GM12878 (cell line): ENCODE measurements at regions not wholly inside any gene's neighbourhood (a gene's known extent, or its start where the extent isn't known, plus 50 kb on each side); places are given as distances from the start of the nearest gene placed in this dataset.

Experiments
- ATAC-seq: fragments of 200-7000 bp; cut with Tn5 transposase; 3 replicates; pipeline ENCODE4 v1.9.1; 2020; ENCODE audit warnings: mild to moderate bottlenecking, moderate library complexity
- BruUV-seq: library from RNA; stranded (reverse); fragments of 400-500 nt; replicated peaks from 2 replicates; lab custom pipeline; 2021; lab: Mats Ljungman, UMichigan
- CTCF ChIA-PET: fragments of 300-600 bp; sonication (Branson Sonifier 250); formaldehyde crosslinking; extraction: SDS; loops from one replicate; lab custom pipeline; 2021; ENCODE audit warnings: inconsistent platforms; lab: Yijun Ruan, JAX
- POLR2A ChIA-PET: fragments of 350-600 bp; formaldehyde crosslinking; extraction: SDS; loops from one replicate; lab custom pipeline; 2021; ENCODE audit warnings: inconsistent platforms; lab: Charles Lee
- RAD21 ChIA-PET: fragments of 300-600 bp; sonication (Branson Sonifier 250); formaldehyde crosslinking; loops from one replicate; lab custom pipeline; 2023; ENCODE audit warnings: antibody characterized with exemption; ENCODE audit not compliant: unreplicated experiment; lab: Charles Lee
- SMC1A ChIA-PET: fragments of 300-600 bp; sonication (Branson Sonifier 250); formaldehyde crosslinking; loops from one replicate; lab custom pipeline; 2023; ENCODE audit not compliant: unreplicated experiment, uncharacterized antibody; lab: Charles Lee
- DNase-seq: peaks from one replicate; pipeline ENCODE4 v3.0.0-alpha.2; 2011; ENCODE audit warnings: low read depth, low spot score
- FAIRE-seq: peaks from 3 replicates; lab custom pipeline; 2011; peaks lifted over from hg19 to GRCh38; lab: Jason Lieb, UNC
- H2AFZ ChIP-seq: 2 replicates; pipeline ENCODE4 v1.6.0; 2011; ENCODE audit warnings: low read depth, low read length, control low read depth; ENCODE audit not compliant: control insufficient read depth
- H3K27ac ChIP-seq: 2 replicates; pipeline ENCODE4 v1.5.1; 2011; ENCODE audit warnings: control low read depth; ENCODE audit not compliant: control insufficient read depth, insufficient read depth
- H3K27me3 ChIP-seq, 2 experiments: replicated peaks in 1 of 2; 2 replicates each; pipeline versions ENCODE4 v1.6.0 to v1.6.1; 2011; ENCODE audit warnings: low read length in 1 of 2; ENCODE audit not compliant: control insufficient read depth in 2 of 2, insufficient read depth in 2 of 2
- H3K36me3 ChIP-seq, 2 experiments: 2 replicates each; pipeline ENCODE4 v1.5.1; 2011; ENCODE audit warnings: low read length in 1 of 2; ENCODE audit not compliant: control insufficient read depth in 2 of 2, insufficient read depth in 2 of 2
- H3K4me1 ChIP-seq: 2 replicates; pipeline ENCODE4 v1.6.1; 2011; ENCODE audit warnings: mild to moderate bottlenecking, low read length, moderate library complexity, mixed read lengths; ENCODE audit not compliant: control insufficient read depth, insufficient read depth
- H3K4me2 ChIP-seq: 2 replicates; pipeline ENCODE4 v1.6.0; 2011; ENCODE audit warnings: control low read depth; ENCODE audit not compliant: control insufficient read depth, insufficient read depth
- H3K4me3 ChIP-seq: fragments of 200-600 bp; sonication (generic); 2 replicates; pipeline ENCODE4 v1.5.1; 2016
- H3K79me2 ChIP-seq: 2 replicates; pipeline ENCODE4 v1.6.0; 2011; ENCODE audit warnings: low read length; ENCODE audit not compliant: control insufficient read depth, insufficient read depth
- H3K9ac ChIP-seq: 2 replicates; pipeline ENCODE4 v1.8.0; 2011; ENCODE audit warnings: low read length, control low read depth, mixed read lengths; ENCODE audit not compliant: control insufficient read depth, insufficient read depth
- H3K9me3 ChIP-seq: replicated peaks from 3 replicates; pipeline ENCODE4 v1.5.1; 2011; ENCODE audit warnings: mild to moderate bottlenecking, low read length; ENCODE audit not compliant: control insufficient read depth, insufficient read depth
- H4K20me1 ChIP-seq: 2 replicates; pipeline ENCODE4 v1.6.0; 2011; ENCODE audit not compliant: control insufficient read depth, insufficient read depth
- BMI1 ChIP-seq: fragments of 450-650 bp; IDR thresholded peaks from 2 replicates; pipeline ENCODE4 v1.6.1; 2016; ENCODE audit warnings: mild to moderate bottlenecking, moderate library complexity, borderline replicate concordance
- E2F4 ChIP-seq: IDR thresholded peaks from 2 replicates; pipeline ENCODE4 v1.6.1; 2012; ENCODE audit warnings: low read depth, low read length, improper control_type of control experiment
- EZH2 ChIP-seq: IDR thresholded peaks from 2 replicates; pipeline ENCODE4 v1.6.1; 2012; ENCODE audit warnings: low read depth, mild to moderate bottlenecking, control low read depth, inconsistent platforms, low read length, borderline replicate concordance; ENCODE audit not compliant: control insufficient read depth
- HCFC1 ChIP-seq: fragments of 150-350 bp; IDR thresholded peaks from 2 replicates; pipeline ENCODE4 v1.6.1; 2014; ENCODE audit warnings: low read length
- LARP7 ChIP-seq: fragments of 450-650 bp; IDR thresholded peaks from 2 replicates; pipeline ENCODE4 v1.6.1; 2017; ENCODE audit warnings: mild to moderate bottlenecking
- MXI1 ChIP-seq: fragments of 150-350 bp; IDR thresholded peaks from 2 replicates; pipeline ENCODE4 v1.6.1; 2011; ENCODE audit warnings: low read depth, mild to moderate bottlenecking, inconsistent platforms, low read length, improper control_type of control experiment
- MYC ChIP-seq: IDR thresholded peaks from 2 replicates; pipeline ENCODE4 v1.6.1; 2011; ENCODE audit warnings: mild to moderate bottlenecking, low read length, moderate library complexity, inconsistent platforms; ENCODE audit not compliant: insufficient read depth, insufficient replicate concordance, insufficient read length, severe bottlenecking
- NFYA ChIP-seq: IDR thresholded peaks from 2 replicates; pipeline ENCODE4 v1.6.1; 2011; ENCODE audit warnings: low read depth, mild to moderate bottlenecking, low read length, improper control_type of control experiment, borderline replicate concordance
- NFYB ChIP-seq: IDR thresholded peaks from 2 replicates; pipeline ENCODE4 v1.6.1; 2011; ENCODE audit warnings: low read depth, mild to moderate bottlenecking, low read length, improper control_type of control experiment, moderate library complexity; ENCODE audit not compliant: insufficient read depth
- PAX5 ChIP-seq: IDR thresholded peaks from 2 replicates; pipeline ENCODE4 v1.6.1; 2011; ENCODE audit warnings: low read depth, low read length, borderline replicate concordance
- RUNX3 ChIP-seq: IDR thresholded peaks from 2 replicates; pipeline ENCODE4 v1.6.1; 2012; ENCODE audit warnings: low read length, inconsistent platforms
- TCF7 ChIP-seq: IDR thresholded peaks from 2 replicates; pipeline ENCODE4 v1.6.1; 2014; ENCODE audit warnings: antibody characterized with exemption, borderline replicate concordance
- ZNF24 ChIP-seq: fragments of 450-650 bp; IDR thresholded peaks from 2 replicates; pipeline ENCODE4 v1.6.1; 2017; ENCODE audit warnings: antibody characterized with exemption, mild to moderate bottlenecking
- in situ Hi-C: fragments of 300-500 bp; cut with MboI; formaldehyde crosslinking; loops from 9 replicates; pipeline ENCODE4 v1.14.3; 2018; ENCODE audit warnings: mixed read lengths
- intact Hi-C: fragments of 100-400 bp; cut with micrococcal nuclease; formaldehyde crosslinking; loops from one replicate; pipeline ENCODE4 v1.14.2; 2022; ENCODE audit not compliant: unreplicated experiment
- TF ChIP-seq, protein P1 (sequence below): fragments of 450-650 bp; IDR thresholded peaks from 2 replicates; pipeline ENCODE4 v1.6.1; 2017; ENCODE audit warnings: antibody characterized with exemption, mild to moderate bottlenecking, moderate library complexity
- TF ChIP-seq, protein P2 (sequence below): IDR thresholded peaks from 2 replicates; pipeline ENCODE4 v1.6.1; 2012; ENCODE audit warnings: mild to moderate bottlenecking, low read depth, low read length
- TF ChIP-seq, protein P3 (sequence below): IDR thresholded peaks from 2 replicates; pipeline ENCODE4 v1.6.1; 2012; ENCODE audit warnings: low read length, inconsistent platforms

DNA sequence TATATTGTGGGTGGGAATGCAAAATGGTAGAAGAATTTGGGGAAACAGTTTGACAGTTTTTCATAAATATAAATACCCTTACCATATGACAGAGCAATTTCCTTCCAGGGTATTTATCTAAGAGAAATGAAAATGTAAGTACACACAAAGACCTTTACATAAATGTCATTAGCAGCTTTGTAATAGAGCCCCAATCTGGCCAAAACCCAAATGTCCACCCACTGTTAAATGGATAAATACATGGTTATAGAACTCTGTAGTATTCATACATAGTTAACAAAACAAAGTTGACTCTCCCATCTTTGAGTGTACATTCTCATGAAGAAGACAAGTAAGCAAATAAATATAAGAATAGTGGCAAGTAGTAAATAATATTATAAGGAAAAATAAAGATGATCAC, 514.8 kb upstream of the NOX3 start:
- H3K9me3 ChIP-seq, result no peaks in the 10 kb centered on the region
- no peaks in the 10 kb centered on the region for H3K27me3 ChIP-seq
- ATAC-seq (no peak), FAIRE-seq (no peak), DNase-seq (no peak)
- H2AFZ ChIP-seq, result no peak overlapping the region
- SMC1A ChIA-PET, result no interaction called here
- no peak overlapping the region for H3K27ac ChIP-seq
- CTCF ChIA-PET, result no interaction called here
- H3K9ac ChIP-seq, result no peak overlapping the region
- H4K20me1 ChIP-seq, result no peaks in the 10 kb centered on the region
- no TSS peak for BruUV-seq
- H3K4me1 ChIP-seq, result no peaks in the 10 kb centered on the region; the same call in 1 of the 2 replicates
- in situ Hi-C loops, result no loop called here
- intact Hi-C loops, result no loop called here
- POLR2A ChIA-PET, result interaction anchor here (0.6 kb wide), 1 partner anchor 215 kb away, joined by 4 read pairs; no protein-coding TSS in a partner anchor
- no peak overlapping the region for H3K4me3 ChIP-seq
- no peak overlapping the region for H3K4me2 ChIP-seq
- no peaks in the 10 kb centered on the region for H3K36me3 ChIP-seq
- RAD21 ChIA-PET, result no interaction called here
- no peaks in the 10 kb centered on the region for H3K79me2 ChIP-seq
- TF ChIP-seq ZNF24, result no peak
- no peak for TF ChIP-seq MXI1
- TF ChIP-seq EZH2, result no peak
- no peak for TF ChIP-seq LARP7
- TF ChIP-seq MYC, result no peak
- TF ChIP-seq HCFC1, result no peak
- TF ChIP-seq, protein P1, sequence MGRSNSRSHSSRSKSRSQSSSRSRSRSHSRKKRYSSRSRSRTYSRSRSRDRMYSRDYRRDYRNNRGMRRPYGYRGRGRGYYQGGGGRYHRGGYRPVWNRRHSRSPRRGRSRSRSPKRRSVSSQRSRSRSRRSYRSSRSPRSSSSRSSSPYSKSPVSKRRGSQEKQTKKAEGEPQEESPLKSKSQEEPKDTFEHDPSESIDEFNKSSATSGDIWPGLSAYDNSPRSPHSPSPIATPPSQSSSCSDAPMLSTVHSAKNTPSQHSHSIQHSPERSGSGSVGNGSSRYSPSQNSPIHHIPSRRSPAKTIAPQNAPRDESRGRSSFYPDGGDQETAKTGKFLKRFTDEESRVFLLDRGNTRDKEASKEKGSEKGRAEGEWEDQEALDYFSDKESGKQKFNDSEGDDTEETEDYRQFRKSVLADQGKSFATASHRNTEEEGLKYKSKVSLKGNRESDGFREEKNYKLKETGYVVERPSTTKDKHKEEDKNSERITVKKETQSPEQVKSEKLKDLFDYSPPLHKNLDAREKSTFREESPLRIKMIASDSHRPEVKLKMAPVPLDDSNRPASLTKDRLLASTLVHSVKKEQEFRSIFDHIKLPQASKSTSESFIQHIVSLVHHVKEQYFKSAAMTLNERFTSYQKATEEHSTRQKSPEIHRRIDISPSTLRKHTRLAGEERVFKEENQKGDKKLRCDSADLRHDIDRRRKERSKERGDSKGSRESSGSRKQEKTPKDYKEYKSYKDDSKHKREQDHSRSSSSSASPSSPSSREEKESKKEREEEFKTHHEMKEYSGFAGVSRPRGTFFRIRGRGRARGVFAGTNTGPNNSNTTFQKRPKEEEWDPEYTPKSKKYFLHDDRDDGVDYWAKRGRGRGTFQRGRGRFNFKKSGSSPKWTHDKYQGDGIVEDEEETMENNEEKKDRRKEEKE, result no peak
- TF ChIP-seq BMI1, result no peak
- TF ChIP-seq, protein P2, sequence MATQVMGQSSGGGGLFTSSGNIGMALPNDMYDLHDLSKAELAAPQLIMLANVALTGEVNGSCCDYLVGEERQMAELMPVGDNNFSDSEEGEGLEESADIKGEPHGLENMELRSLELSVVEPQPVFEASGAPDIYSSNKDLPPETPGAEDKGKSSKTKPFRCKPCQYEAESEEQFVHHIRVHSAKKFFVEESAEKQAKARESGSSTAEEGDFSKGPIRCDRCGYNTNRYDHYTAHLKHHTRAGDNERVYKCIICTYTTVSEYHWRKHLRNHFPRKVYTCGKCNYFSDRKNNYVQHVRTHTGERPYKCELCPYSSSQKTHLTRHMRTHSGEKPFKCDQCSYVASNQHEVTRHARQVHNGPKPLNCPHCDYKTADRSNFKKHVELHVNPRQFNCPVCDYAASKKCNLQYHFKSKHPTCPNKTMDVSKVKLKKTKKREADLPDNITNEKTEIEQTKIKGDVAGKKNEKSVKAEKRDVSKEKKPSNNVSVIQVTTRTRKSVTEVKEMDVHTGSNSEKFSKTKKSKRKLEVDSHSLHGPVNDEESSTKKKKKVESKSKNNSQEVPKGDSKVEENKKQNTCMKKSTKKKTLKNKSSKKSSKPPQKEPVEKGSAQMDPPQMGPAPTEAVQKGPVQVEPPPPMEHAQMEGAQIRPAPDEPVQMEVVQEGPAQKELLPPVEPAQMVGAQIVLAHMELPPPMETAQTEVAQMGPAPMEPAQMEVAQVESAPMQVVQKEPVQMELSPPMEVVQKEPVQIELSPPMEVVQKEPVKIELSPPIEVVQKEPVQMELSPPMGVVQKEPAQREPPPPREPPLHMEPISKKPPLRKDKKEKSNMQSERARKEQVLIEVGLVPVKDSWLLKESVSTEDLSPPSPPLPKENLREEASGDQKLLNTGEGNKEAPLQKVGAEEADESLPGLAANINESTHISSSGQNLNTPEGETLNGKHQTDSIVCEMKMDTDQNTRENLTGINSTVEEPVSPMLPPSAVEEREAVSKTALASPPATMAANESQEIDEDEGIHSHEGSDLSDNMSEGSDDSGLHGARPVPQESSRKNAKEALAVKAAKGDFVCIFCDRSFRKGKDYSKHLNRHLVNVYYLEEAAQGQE, result no peak
- no peak for TF ChIP-seq TCF7
- TF ChIP-seq, protein P3, sequence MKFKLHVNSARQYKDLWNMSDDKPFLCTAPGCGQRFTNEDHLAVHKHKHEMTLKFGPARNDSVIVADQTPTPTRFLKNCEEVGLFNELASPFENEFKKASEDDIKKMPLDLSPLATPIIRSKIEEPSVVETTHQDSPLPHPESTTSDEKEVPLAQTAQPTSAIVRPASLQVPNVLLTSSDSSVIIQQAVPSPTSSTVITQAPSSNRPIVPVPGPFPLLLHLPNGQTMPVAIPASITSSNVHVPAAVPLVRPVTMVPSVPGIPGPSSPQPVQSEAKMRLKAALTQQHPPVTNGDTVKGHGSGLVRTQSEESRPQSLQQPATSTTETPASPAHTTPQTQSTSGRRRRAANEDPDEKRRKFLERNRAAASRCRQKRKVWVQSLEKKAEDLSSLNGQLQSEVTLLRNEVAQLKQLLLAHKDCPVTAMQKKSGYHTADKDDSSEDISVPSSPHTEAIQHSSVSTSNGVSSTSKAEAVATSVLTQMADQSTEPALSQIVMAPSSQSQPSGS, result no peak
- no peak for TF ChIP-seq NFYB
- TF ChIP-seq RUNX3, result no peak
- no peak for TF ChIP-seq E2F4
- TF ChIP-seq PAX5, result no peak
- TF ChIP-seq NFYA, result no peak
